ENCODE measurements at regions not wholly inside any gene's neighbourhood (a gene's known extent, or its start where the extent isn't known, plus 50 kb on each side); places are given as distances from the start of the nearest gene placed in this dataset.

DNA sequence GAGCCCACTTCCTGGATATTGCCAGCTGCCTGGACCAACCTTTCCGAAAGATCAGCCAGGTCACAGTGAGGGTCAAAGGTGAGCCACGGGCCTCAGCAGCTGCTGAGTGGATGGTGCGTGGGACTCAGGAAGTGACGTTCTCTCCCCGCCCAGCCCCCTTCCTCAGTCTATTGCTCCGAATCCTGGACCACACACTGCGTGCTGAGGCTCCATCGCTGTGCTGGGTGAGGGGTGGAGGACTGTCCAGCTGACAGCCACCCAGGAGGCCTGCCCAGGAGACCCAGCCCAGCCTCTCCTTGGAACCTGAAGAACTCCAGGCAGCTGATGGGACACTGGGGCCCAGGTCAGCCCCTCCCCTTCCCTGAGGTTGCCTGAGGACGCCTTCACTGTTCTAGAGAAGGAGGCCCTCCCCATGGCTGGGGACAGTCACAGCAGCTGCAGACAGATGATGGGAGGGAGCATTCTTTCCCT, 94.4 kb upstream of the CD93 start:
- no peak overlapping the region for H3K4me2 ChIP-seq (ENCODE audit: low read depth, low read length)
- CTCF ChIA-PET, result no interaction called here
- POLR2A ChIA-PET (ENCODE audit: unreplicated experiment), result no interaction called here

More for the DNA sequence above, 94.4 kb upstream of the CD93 start:
- ATAC-seq (ENCODE audit: low read depth), result no peak
- intact Hi-C loops (cut with micrococcal nuclease), result no loop called here
- Histone ChIP-seq H3K79me1 (ENCODE audit: low read depth in 1 of 2, low read length in 2 of 2) (no peaks in the 10 kb centered on the region), H3K23ac (ENCODE audit: low read depth, low read length) (no peak overlapping the region), H2BK120ac (ENCODE audit: low read depth, low read length) (no peak overlapping the region), H2AFZ (replicated peaks; ENCODE audit: low read length, poor library complexity) (peak overlapping the region; percentile 32), H3K14ac (replicated peaks; ENCODE audit: low read depth, low read length) (no peak overlapping the region), H4K8ac (ENCODE audit: low read depth in 2 of 2, low read length in 2 of 2) (no peak overlapping the region), H4K20me1 (ENCODE audit: insufficient read depth, low read length) (no peaks in the 10 kb centered on the region), H3K9me3 (ENCODE audit: control insufficient read depth, insufficient read depth, low read length) (no peaks in the 10 kb centered on the region), H2BK15ac (ENCODE audit: low read depth, low read length) (no peak overlapping the region), H3K56ac (ENCODE audit: extremely low read depth, insufficient read depth, low read length) (no peak overlapping the region), H3K4me1 (ENCODE audit: control insufficient read depth, insufficient read depth, low read length) (no peaks in the 10 kb centered on the region), H2BK20ac (ENCODE audit: low read depth, low read length) (no peak overlapping the region), H3K27me3 (ENCODE audit: control insufficient read depth, insufficient read depth, low read length) (peaks cover 2% of the 10 kb centered on the region; the same call in 1 of the 2 replicates), H2BK5ac (ENCODE audit: low read depth, low read length, poor library complexity, severe bottlenecking) (no peak overlapping the region), H2AK9ac (replicated peaks; ENCODE audit: low read depth, low read length, poor library complexity) (no peak overlapping the region), H3K4ac (ENCODE audit: low read depth, low read length) (no peak overlapping the region), H3K18ac (ENCODE audit: low read depth, low read length) (no peak overlapping the region), H3K4me3 (ENCODE audit: insufficient read depth, low read depth, low read length) (no peak overlapping the region), H4K91ac (ENCODE audit: insufficient read depth, low read depth, low read length) (no peak overlapping the region), H3K36me3 (ENCODE audit: control insufficient read depth, insufficient read depth, low read length) (no peaks in the 10 kb centered on the region), H4K5ac (ENCODE audit: low read depth, low read length) (no peak overlapping the region), H2AK5ac (ENCODE audit: low read depth, low read length) (no peak overlapping the region), H3K27ac (ENCODE audit: insufficient read depth, low read length) (no peak overlapping the region), H3K9me1 (ENCODE audit: insufficient read depth, low read length) (no peaks in the 10 kb centered on the region), H3K9ac (ENCODE audit: low read depth, low read length) (no peak overlapping the region)
- in situ Hi-C loops (cut with MboI; ENCODE audit: low sequenced_read_pairs), result loop anchor here (25.0 kb wide), 1 partner anchor 93 kb away; the partner anchor contains the start of gene CD93
- TF ChIP-seq POLR2A (IDR thresholded peaks at IDR 0.05; ENCODE audit: low read depth, low read length) (no peak), FOS (IDR thresholded peaks at IDR 0.05; ENCODE audit: low read depth, low read length) (no peak), RCOR1 (IDR thresholded peaks at IDR 0.05; ENCODE audit: insufficient replicate concordance, low read length) (no peak), MXI1 (IDR thresholded peaks at IDR 0.05; ENCODE audit: borderline replicate concordance, low read depth, low read length) (no peak), CHD1 (IDR thresholded peaks at IDR 0.05; ENCODE audit: low read depth, low read length) (no peak), NFE2L2 (IDR thresholded peaks at IDR 0.05; ENCODE audit: low read depth, low read length) (no peak), MAFK (IDR thresholded peaks at IDR 0.05; ENCODE audit: low read depth, low read length) (no peak), RAD21 (IDR thresholded peaks at IDR 0.05; ENCODE audit: low read length) (no peak), MAZ (IDR thresholded peaks at IDR 0.05; ENCODE audit: borderline replicate concordance, low read depth, low read length) (no peak), BHLHE40 (IDR thresholded peaks at IDR 0.05; ENCODE audit: low read depth, low read length) (no peak), SMC3 (IDR thresholded peaks at IDR 0.05; ENCODE audit: low read depth, low read length) (no peak), CEBPB (IDR thresholded peaks at IDR 0.05; ENCODE audit: low read depth, low read length) (no peak), RFX5 (IDR thresholded peaks at IDR 0.05; ENCODE audit: low read depth, low read length) (no peak)
- TF ChIP-seq, protein P1, sequence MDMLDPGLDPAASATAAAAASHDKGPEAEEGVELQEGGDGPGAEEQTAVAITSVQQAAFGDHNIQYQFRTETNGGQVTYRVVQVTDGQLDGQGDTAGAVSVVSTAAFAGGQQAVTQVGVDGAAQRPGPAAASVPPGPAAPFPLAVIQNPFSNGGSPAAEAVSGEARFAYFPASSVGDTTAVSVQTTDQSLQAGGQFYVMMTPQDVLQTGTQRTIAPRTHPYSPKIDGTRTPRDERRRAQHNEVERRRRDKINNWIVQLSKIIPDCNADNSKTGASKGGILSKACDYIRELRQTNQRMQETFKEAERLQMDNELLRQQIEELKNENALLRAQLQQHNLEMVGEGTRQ (IDR thresholded peaks at IDR 0.05; ENCODE audit: low read depth, low read length), result no peak
- TF ChIP-seq, protein P2, sequence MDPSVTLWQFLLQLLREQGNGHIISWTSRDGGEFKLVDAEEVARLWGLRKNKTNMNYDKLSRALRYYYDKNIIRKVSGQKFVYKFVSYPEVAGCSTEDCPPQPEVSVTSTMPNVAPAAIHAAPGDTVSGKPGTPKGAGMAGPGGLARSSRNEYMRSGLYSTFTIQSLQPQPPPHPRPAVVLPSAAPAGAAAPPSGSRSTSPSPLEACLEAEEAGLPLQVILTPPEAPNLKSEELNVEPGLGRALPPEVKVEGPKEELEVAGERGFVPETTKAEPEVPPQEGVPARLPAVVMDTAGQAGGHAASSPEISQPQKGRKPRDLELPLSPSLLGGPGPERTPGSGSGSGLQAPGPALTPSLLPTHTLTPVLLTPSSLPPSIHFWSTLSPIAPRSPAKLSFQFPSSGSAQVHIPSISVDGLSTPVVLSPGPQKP (IDR thresholded peaks at IDR 0.05; ENCODE audit: borderline replicate concordance, low read depth, low read length), result no peak
- TF ChIP-seq, protein P3, sequence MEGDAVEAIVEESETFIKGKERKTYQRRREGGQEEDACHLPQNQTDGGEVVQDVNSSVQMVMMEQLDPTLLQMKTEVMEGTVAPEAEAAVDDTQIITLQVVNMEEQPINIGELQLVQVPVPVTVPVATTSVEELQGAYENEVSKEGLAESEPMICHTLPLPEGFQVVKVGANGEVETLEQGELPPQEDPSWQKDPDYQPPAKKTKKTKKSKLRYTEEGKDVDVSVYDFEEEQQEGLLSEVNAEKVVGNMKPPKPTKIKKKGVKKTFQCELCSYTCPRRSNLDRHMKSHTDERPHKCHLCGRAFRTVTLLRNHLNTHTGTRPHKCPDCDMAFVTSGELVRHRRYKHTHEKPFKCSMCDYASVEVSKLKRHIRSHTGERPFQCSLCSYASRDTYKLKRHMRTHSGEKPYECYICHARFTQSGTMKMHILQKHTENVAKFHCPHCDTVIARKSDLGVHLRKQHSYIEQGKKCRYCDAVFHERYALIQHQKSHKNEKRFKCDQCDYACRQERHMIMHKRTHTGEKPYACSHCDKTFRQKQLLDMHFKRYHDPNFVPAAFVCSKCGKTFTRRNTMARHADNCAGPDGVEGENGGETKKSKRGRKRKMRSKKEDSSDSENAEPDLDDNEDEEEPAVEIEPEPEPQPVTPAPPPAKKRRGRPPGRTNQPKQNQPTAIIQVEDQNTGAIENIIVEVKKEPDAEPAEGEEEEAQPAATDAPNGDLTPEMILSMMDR (conservative IDR thresholded peaks at IDR 0.05; ENCODE audit: low read depth, low read length), result no peak
- WGBS, 2 experiments (ENCODE audit: extremely low coverage in 2 of 2, insufficient read length in 1 of 2), result 20% methylated on average over 1 of the region's 9 CpGs; no CpG with 5 or more reads in 1 of the 2 experiments
- no peak for DNase-seq
- dilution Hi-C loops (cut with HindIII; ENCODE audit: low sequenced_read_pairs, unreplicated experiment), result no loop called here
- BruUV-seq (replicated peaks), result no TSS peak
